Thoracic aorta (tissue), 2 donors: ENCODE measurements at regions not wholly inside any gene's neighbourhood (a gene's known extent, or its start where the extent isn't known, plus 50 kb on each side); places are given as distances from the start of the nearest gene placed in this dataset.
"Not testable (repeated sequence)": the region's sequence is repeated elsewhere in the genome, so short reads cannot be mapped to it uniquely, and the experiment has no call there.

Experiments used
- ATAC-seq: fragments of 150-250 bp; one replicate; pipeline ENCODE4 v1.8.0; 2017; ENCODE audit warnings: low read depth; ENCODE audit not compliant: insufficient number of reproducible peaks, low FRiP score
- DNase-seq: peaks from one replicate; pipeline ENCODE4 v3.0.0-alpha.2; 2020; ENCODE audit warnings: low spot score
- H3K27ac ChIP-seq, 2 donors: fragments of 200-600 bp; sonication (generic); 1 replicate in 1 of 2; 2 replicates in 1 of 2; pipeline ENCODE4 v1.5.1; 2016; ENCODE audit warnings: mild to moderate bottlenecking in 2 of 2, moderate library complexity in 2 of 2
- H3K27me3 ChIP-seq: fragments of 200-600 bp; sonication (generic); replicated peaks from 2 replicates; pipeline ENCODE4 v1.6.0; 2016; ENCODE audit warnings: mild to moderate bottlenecking; ENCODE audit not compliant: insufficient read depth
- H3K36me3 ChIP-seq: fragments of 200-600 bp; sonication (generic); one replicate; pipeline ENCODE4 v1.5.1; 2016
- H3K4me1 ChIP-seq, 2 donors: fragments of 200-600 bp; sonication (generic); 1 replicate in 1 of 2; 2 replicates in 1 of 2; pipeline versions ENCODE4 v1.5.1 to v1.6.0; 2016; ENCODE audit warnings: low read depth in 2 of 2, mild to moderate bottlenecking in 1 of 2; ENCODE audit not compliant: control insufficient read depth in 1 of 2
- H3K4me3 ChIP-seq: fragments of 200-600 bp; sonication (generic); 2 replicates; pipeline ENCODE4 v1.5.1; 2016; ENCODE audit warnings: mild to moderate bottlenecking
- H3K9me3 ChIP-seq: fragments of 200-600 bp; sonication (generic); 2 replicates; pipeline ENCODE4 v1.5.1; 2016
- TF ChIP-seq, protein P1 (sequence below): fragments of 200-600 bp; sonication (generic); IDR thresholded peaks from one replicate; pipeline ENCODE4 v1.5.1; 2019; ENCODE audit warnings: antibody characterized with exemption

DNA sequence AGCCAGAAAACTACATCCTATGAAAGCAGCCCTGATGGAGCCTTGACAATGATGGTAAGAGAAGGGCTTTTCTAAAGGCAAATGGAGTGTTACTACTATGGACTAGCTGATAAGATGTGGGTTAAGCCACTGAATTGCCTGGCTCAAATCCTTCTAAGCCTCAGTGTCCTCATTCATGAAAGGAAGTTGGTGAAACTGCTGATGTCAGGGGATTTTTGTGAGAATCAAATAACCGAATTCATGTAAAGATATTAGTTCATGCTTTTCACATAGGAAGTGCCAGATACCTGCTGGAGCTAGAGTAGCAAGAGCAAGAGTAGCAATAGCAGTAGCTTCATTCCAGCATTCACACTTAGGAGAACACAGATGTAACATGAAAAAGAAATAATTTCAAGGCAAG is 417.0 kb downstream of the METTL4 start:
- TF ChIP-seq, protein P1, sequence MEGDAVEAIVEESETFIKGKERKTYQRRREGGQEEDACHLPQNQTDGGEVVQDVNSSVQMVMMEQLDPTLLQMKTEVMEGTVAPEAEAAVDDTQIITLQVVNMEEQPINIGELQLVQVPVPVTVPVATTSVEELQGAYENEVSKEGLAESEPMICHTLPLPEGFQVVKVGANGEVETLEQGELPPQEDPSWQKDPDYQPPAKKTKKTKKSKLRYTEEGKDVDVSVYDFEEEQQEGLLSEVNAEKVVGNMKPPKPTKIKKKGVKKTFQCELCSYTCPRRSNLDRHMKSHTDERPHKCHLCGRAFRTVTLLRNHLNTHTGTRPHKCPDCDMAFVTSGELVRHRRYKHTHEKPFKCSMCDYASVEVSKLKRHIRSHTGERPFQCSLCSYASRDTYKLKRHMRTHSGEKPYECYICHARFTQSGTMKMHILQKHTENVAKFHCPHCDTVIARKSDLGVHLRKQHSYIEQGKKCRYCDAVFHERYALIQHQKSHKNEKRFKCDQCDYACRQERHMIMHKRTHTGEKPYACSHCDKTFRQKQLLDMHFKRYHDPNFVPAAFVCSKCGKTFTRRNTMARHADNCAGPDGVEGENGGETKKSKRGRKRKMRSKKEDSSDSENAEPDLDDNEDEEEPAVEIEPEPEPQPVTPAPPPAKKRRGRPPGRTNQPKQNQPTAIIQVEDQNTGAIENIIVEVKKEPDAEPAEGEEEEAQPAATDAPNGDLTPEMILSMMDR, result no peak
- no peaks in the 10 kb centered on the region for H3K36me3 ChIP-seq
- no peak for ATAC-seq
- no peaks in the 10 kb centered on the region for H3K4me1 ChIP-seq
- H3K4me3 ChIP-seq, result no peak overlapping the region
- H3K9me3 ChIP-seq, result no peaks in the 10 kb centered on the region
- H3K27ac ChIP-seq, result no peak overlapping the region
- no peaks in the 10 kb centered on the region for H3K27me3 ChIP-seq
- no peak for DNase-seq

DNA sequence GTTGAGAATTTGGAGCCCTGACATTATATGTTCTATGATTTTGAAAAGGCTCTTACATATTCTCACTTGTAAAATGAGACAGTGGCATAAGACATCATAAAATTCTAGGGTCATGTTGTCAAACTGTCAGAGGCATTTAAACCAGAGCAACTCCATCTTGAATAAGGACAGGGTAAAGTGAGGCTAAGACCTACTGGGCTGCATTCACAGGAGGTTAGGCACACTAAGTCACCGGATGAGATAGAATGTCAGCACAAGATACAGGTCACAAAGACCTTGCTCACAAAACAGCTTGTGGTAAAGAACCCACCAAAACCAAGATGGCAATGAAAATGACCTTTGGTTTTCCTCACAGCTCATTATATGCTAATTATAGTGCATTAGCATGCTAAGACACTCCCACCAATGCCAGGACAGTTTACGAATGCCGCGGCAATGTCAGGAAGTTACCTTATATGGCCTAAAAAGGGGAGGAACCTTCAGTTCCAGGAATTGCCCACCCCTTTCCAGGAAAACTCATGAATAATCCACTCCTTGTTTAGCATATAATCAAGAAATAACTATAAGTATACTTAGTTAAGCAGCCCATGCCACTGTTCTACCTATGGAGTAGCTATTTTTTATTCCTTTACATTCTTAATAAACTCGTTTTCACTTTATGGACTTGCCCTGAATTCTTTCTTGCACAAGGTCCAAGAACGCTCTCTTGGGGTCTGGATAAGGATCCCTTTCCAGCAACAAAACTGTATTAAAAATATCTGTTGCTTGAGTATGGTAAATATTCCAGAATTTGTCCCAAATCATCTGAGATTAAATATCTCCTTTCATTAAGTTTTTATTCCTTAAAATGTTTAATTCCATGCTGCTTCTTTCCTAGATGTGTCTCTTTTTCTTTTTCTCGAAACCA is 406.4 kb downstream of the METTL4 start:
- no peaks in the 10 kb centered on the region for H3K27me3 ChIP-seq
- H3K36me3 ChIP-seq, result no peaks in the 10 kb centered on the region
- H3K9me3 ChIP-seq, result no peaks in the 10 kb centered on the region
- no peak overlapping the region for H3K4me3 ChIP-seq
- DNase-seq, result no peak
- H3K4me1 ChIP-seq, result no peaks in the 10 kb centered on the region
- ATAC-seq, result no peak
- TF ChIP-seq, protein P1, result no peak
- H3K27ac ChIP-seq, result no peak overlapping the region

DNA sequence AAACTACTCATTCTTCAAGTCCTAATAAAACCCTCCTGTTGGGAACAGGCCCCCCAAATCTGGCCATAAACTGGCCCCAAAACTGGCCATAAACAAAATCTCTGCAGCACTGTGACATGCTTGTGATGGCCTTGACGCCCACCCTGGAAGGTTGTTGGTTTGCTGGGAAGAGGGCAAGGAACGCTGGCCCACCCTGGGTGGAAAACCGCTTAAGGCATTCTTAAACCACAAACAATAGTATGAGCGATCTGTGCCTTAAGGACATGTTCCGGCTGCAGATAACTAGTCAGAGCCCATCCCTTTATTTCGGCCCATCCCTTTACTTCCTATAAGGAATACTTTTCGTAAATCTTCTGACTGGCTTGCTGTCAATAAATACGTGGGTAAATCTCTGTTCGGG is 404.4 kb downstream of the METTL4 start:
- H3K9me3 ChIP-seq, ATAC-seq, H3K36me3 ChIP-seq, H3K27ac ChIP-seq, H3K4me1 ChIP-seq, H3K27me3 ChIP-seq, H3K4me3 ChIP-seq, DNase-seq: not testable (repeated sequence)

DNA sequence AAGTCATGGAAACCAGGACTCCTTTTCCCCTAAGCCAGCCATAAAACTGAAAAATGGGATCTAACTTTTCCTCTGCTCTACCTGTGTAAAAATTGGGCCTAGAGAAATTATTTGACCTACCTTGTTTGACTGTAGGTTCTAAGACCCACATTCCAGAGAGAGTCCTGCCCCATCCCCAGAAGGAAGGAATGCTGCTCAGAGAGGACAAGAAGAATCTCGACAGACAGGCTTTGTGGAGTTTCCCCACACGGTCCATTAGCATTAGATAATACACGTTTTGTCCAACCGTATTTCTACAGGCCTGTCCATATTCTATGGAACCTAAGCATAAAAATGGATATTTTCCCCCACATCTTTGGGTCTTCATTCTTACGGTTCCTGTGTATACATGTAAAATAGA is 403.3 kb downstream of the METTL4 start:
- TF ChIP-seq, protein P1, result no peak
- Histone ChIP-seq H3K4me1 (no peaks in the 10 kb centered on the region), H3K4me3 (no peak overlapping the region), H3K27me3 (no peaks in the 10 kb centered on the region), H3K36me3 (no peaks in the 10 kb centered on the region), H3K27ac (no peak overlapping the region), H3K9me3 (no peaks in the 10 kb centered on the region)
- no peak for DNase-seq
- no peak for ATAC-seq

DNA sequence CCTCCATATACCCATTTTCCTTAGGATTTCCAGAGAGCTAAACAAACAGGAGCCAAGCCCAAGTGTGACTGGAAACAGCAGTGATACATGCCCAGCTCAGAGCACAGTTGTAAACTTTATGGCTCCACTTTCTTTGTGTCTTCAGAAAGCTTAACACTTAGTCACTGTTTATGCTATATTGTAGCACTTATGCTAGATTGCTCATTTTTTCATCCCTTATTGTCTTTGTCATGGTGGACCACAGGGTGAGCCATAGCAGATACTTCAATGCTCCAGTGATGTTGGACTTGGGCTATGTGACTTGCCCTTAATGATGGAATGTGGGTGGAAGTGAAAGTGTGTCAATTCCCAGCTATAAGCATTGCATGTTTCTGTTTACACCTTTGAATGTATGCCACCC is 401.6 kb downstream of the METTL4 start:
- no peak for DNase-seq
- H3K4me3 ChIP-seq, result no peak overlapping the region
- no peaks in the 10 kb centered on the region for H3K36me3 ChIP-seq
- H3K27ac ChIP-seq, result no peak overlapping the region
- ATAC-seq, result no peak
- TF ChIP-seq, protein P1, result no peak
- H3K9me3 ChIP-seq, result no peaks in the 10 kb centered on the region
- H3K27me3 ChIP-seq, result no peaks in the 10 kb centered on the region
- H3K4me1 ChIP-seq, result no peaks in the 10 kb centered on the region
